SIG-M5 treated with dmso at 0.1 percent for 504 hours (cell line): ENCODE measurements at regions not wholly inside any gene's neighbourhood (a gene's known extent, or its start where the extent isn't known, plus 50 kb on each side); places are given as distances from the start of the nearest gene placed in this dataset.

Experiments
- DNase-seq: peaks from one replicate; lab custom pipeline; 2025; ENCODE audit not compliant: unreplicated experiment; lab: John Stamatoyannopoulos, UW

- no peak for DNase-seq
Observed at GRCh38 chr21:39029086-39029755, 154.0 kb downstream of the PSMG1 start.

GRCh38 chr21:39025198-39025597 is 158.1 kb downstream of the PSMG1 start:
- no peak for DNase-seq

DNA sequence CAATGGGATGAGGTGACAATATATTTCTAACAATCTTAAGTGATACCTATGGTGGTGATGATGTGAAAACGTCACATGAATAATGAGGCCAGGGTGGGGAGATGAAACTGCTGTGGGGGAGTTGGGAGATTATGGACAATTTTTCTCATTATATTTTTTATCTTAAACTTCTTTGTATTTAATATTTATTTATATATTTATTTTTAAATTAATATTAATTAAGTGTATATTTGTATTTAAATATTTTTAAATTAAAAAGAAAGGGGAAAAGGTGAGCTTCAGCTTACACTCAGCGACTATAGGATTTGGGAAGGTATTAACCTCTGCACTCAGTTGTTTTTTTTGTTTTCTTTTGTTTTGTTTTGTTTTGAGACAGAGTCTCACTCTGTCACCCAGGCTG is 158.7 kb downstream of the PSMG1 start:
- no peak for DNase-seq

DNA sequence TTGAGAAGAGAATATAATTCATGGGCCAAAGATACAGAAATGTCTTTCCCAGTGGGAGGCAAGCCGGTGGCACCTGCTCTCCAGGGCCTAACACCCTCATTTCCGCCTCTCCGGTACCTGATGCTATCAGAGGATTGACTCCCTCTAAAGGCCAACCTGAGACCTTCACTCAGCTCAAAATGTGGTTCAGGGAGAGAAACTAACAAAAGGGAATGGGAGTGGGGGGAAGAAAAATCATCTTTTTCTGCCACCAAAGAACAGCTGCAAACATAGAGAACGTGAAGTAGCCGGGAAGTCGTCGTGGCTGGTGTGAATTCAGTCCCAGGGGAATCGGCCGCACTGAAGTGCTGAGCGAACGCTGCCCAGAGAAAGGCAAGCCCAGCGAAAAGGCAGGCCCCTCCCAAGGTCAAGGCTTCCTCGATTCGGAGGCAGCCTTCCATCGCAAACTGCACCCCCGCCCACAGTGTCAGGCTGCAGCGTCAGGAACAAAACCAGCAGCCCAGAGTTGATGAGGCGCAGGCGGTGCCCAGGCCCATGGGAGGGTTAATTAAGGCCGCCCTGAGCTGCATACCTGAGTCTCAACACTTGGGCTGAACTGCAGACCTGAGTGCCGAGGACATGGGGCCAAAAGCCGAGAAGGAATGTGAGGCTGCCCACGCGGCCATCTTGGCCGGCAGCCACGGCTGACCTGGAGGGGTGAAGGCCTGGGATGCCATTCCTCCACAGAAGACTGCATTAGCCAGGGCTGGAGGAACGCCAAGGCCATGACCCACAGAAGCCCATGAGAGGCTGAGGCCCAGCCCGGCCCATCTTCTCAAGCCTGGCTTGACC is 160.2 kb downstream of the PSMG1 start:
- DNase-seq, result no peak

- no peak for DNase-seq
Observed at GRCh38 chr21:39022466-39022862, 160.8 kb downstream of the PSMG1 start.

GRCh38 chr21:39022035-39022434 is 161.2 kb downstream of the PSMG1 start:
- no peak for DNase-seq

GRCh38 chr21:39021478-39021832 is 161.8 kb downstream of the PSMG1 start:
- no peak for DNase-seq

DNA sequence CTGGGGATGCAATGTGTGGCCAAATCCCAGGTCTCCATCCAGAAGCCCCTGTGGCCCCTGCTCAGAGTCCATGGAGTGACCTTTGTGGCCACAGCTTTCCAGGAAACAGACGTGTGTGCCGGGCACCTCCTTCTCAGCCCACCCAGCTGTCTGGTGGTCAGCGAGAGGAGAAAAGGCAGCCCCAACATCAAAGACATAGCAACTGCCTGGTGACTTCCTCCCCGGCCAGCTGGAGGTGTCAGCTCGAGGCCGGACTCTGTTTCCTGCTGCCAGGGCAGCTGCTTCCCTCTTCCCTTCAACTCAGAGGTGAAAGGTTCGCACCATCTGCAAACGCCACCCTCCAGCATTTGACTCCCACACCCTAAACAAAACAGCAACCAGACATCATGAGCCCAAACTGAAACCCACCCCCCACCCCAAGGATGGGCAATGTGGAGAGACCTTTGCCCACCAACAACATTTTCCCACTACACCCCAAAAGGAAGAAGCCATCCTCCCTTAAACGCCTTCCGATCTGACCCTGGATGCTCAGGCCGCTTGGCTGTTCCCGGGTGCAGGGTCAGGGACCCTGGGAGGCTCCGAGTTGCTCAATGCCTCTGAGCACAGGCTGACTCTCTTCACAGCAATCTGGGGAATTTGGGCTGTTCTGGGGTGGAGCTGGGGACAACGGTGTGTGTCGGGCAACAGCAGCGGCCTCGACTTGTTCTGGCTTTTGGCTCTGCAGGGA is 162.3 kb downstream of the PSMG1 start:
- DNase-seq, result no peak

DNA sequence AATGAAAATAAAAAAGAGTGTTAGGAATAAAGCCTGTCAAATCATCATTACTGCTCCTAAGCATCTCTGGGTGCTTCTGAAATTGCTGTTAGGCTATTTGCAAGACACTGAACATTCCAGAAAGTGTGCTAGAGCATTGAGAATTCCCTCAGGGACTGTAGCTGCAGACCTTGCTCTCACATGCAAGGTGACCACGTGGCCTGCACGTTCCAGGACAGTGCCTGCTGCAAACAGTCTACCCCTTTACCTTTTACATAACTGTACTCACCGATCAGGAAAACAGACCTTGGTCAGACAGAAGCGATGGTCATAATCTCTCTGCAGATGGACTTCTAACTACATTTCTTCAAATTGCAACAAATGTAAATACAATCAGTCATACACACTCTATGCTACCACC is 164.5 kb downstream of the PSMG1 start:
- no peak for DNase-seq

GRCh38 chr21:39016740-39017315 is 166.4 kb downstream of the PSMG1 start:
- DNase-seq, result peak; percentile 92

GRCh38 chr21:39014747-39015146 is 168.5 kb downstream of the PSMG1 start:
- peak; percentile 87 for DNase-seq

- no peak for DNase-seq
Observed at GRCh38 chr21:39012326-39013230, 170.7 kb downstream of the PSMG1 start.

DNA sequence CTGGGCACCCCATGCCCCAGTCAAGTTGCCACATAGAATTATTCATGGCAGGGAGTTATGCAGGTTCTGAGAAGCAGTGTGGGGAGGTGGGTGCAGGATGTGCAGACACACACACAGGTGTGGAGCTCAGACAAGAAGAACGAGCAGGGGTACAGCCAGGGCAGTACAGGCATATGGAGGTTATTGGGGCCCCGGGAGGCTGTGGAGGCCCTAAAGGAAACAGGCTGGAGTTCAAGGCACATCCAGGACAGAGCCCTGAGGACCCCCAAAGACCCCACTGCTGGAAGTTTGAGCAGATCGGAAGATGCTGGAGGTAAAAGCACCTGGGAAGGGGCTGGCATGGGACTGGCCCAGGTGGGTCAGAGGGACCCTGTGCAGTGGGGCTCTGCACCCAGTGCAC is 171.3 kb downstream of the PSMG1 start:
- no peak for DNase-seq

GRCh38 chr21:39010629-39011404 is 172.4 kb downstream of the PSMG1 start:
- no peak for DNase-seq

DNA sequence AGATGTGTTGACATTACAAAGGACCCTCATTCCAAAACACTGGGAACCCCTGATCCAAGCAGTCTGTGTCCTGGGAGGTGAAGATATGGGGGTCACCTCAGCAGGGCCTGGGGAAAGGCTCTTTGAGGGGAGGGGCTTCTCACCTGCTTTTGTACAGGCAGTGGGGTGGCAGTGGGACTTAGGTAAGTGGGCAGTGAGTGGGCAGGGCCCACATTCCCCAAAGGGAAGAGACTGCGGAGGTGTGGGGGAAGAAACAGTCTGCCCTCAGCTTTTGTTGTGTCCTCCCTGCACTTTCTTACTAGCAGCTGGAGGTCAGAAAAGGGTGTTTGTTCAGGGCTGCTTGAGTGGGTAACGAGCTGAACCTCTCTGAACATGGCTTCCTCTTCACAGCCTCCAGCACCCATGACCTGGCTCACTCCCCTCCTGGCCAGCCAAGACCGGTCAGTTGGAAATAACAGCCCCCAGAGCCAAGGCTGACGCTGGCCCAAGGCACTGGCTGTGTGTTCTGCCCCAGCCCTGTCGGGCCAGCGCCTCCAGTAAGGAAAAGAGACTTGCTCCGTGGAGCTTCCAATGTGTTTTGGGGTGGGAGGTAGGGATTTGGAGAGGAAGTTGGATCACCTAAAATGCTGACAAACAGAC is 173.5 kb downstream of the PSMG1 start:
- DNase-seq, result no peak

GRCh38 chr21:39007985-39008384 is 175.3 kb downstream of the PSMG1 start:
- DNase-seq, result no peak

- peak; percentile 18 for DNase-seq
Observed at GRCh38 chr21:39007532-39007931, 175.7 kb downstream of the PSMG1 start.

DNA sequence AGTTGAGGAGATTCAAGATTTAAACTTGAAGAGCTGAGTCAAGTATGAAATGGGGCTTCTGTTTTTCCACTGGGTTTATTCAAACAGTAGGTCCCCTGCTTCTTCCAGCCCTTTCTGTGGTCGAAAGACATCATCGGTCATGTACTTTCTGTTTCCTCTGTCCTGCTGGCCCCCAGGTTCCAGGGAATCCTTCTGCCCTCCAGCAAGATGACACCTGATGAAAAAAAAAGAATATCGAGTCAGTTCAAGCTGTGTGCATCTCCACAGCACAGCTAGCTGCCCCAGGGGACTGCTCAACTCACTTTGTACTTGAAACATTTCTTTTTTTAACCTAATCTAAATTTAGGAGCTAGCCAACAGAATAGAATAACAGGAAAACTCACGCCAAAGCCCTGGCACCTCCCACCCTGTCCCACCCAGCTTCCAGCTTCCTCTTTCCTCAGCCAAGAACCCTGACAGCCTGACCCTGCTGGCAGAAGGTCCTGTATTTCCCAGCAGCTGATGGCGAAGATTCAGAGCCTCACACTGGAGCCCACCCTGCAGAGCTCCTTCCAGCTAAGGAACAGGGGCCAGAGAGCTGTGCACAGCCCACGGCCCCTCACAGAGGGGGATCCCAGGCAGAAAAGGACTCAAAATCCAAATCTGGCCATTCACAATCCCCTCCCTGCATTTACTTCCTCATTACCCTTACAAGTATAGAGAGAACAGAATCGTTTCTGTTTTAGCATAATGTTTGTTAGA is 176.5 kb downstream of the PSMG1 start:
- peak; percentile 70 for DNase-seq

GRCh38 chr21:39005502-39005787 is 177.8 kb downstream of the PSMG1 start:
- no peak for DNase-seq
